ENCODE measurements at regions not wholly inside any gene's neighbourhood (a gene's known extent, or its start where the extent isn't known, plus 50 kb on each side); places are given as distances from the start of the nearest gene placed in this dataset.

GRCh38 chr20:22466447-22467171, 117.8 kb downstream of the FOXA2 start:
- DNase-seq (ENCODE audit: low read depth), result no peak

GRCh38 chr20:22465622-22466446, 118.5 kb downstream of the FOXA2 start:
- no peak for DNase-seq (ENCODE audit: low read depth)

- no peak for DNase-seq (ENCODE audit: low read depth)
Measured at GRCh38 chr20:22464312-22465003, 119.9 kb downstream of the FOXA2 start.

- no peak for DNase-seq (ENCODE audit: low read depth)
Measured at GRCh38 chr20:22462975-22463914, 121.1 kb downstream of the FOXA2 start.

- DNase-seq (ENCODE audit: low read depth), result no peak
Measured at GRCh38 chr20:22460803-22461202, 123.6 kb downstream of the FOXA2 start.

- DNase-seq (ENCODE audit: low read depth), result no peak
Measured at GRCh38 chr20:22460231-22460630, 124.1 kb downstream of the FOXA2 start.

- no peak for DNase-seq (ENCODE audit: low read depth)
Measured at GRCh38 chr20:22459754-22460153, 124.6 kb downstream of the FOXA2 start.

GRCh38 chr20:22456109-22456508, 128.3 kb downstream of the FOXA2 start:
- no peak for DNase-seq (ENCODE audit: low read depth)

GRCh38 chr20:22455259-22455658, 129.1 kb downstream of the FOXA2 start:
- DNase-seq (ENCODE audit: low read depth), result no peak

GRCh38 chr20:22453244-22454080, 130.9 kb downstream of the FOXA2 start:
- DNase-seq (ENCODE audit: low read depth), result no peak

GRCh38 chr20:22452442-22453011, 131.8 kb downstream of the FOXA2 start:
- DNase-seq (ENCODE audit: low read depth), result no peak

GRCh38 chr20:22450537-22450936, 133.8 kb downstream of the FOXA2 start:
- no peak for DNase-seq (ENCODE audit: low read depth)

GRCh38 chr20:22449188-22449973, 135.0 kb downstream of the FOXA2 start:
- no peak for DNase-seq (ENCODE audit: low read depth)

- DNase-seq (ENCODE audit: low read depth), result no peak
Measured at GRCh38 chr20:22447447-22447778, 137.0 kb downstream of the FOXA2 start.

- DNase-seq (ENCODE audit: low read depth), result no peak
Measured at GRCh38 chr20:22446613-22447446, 137.5 kb downstream of the FOXA2 start.

GRCh38 chr20:22442318-22442717, 142.1 kb downstream of the FOXA2 start:
- no peak for DNase-seq (ENCODE audit: low read depth)

- DNase-seq (ENCODE audit: low read depth), result no peak
Measured at GRCh38 chr20:22438926-22439325, 145.4 kb downstream of the FOXA2 start.

- no peak for DNase-seq (ENCODE audit: low read depth)
Measured at GRCh38 chr20:22438346-22438745, 146.0 kb downstream of the FOXA2 start.

GRCh38 chr20:22437354-22437753, 147.0 kb downstream of the FOXA2 start:
- DNase-seq (ENCODE audit: low read depth), result no peak
